GM13976 (cell line): ENCODE measurements at regions not wholly inside any gene's neighbourhood (a gene's known extent, or its start where the extent isn't known, plus 50 kb on each side); places are given as distances from the start of the nearest gene placed in this dataset.
"Not testable (repeated sequence)": the region's sequence is repeated elsewhere in the genome, so short reads cannot be mapped to it uniquely, and the experiment has no call there.

Source experiments
- DNase-seq: peaks from one replicate; pipeline ENCODE4 v3.0.0; 2012; ENCODE audit warnings: low spot score
- in situ Hi-C: fragments of 300-500 bp; cut with MboI; formaldehyde crosslinking; loops from one replicate; pipeline ENCODE4 v1.12.0; 2022; ENCODE audit warnings: low sequenced_read_pairs, mixed read lengths, inconsistent platforms; ENCODE audit not compliant: unreplicated experiment
- TF ChIP-seq, protein P1 (sequence below): IDR thresholded peaks from 2 replicates; pipeline ENCODE4 v1.5.1; 2012; ENCODE audit warnings: borderline replicate concordance, mild to moderate bottlenecking; ENCODE audit not compliant: insufficient read depth; ENCODE audit errors: extremely low read depth, missing control alignments, control extremely low read depth

DNA sequence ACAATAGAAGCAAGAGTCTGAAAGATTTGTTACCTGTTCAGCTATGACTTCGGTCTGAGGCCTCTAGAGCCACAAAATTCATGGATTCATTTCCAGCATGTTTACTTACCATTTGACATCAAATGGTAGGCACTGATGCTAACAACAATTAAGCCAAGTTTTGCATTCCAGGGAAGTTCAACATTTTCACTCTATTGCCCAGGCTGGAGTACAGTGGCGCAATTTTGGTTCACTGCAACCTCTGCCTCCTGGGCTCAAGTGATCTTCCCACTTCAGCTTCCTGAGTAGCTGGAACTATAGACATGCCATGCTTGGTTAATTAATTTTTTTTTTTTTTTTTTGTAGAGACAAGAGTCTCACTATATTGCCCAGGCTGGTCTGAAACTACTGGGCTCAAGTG lies 114.1 kb upstream of the SGK1 start:
- in situ Hi-C loops, result no loop called here
- TF ChIP-seq, protein P1, sequence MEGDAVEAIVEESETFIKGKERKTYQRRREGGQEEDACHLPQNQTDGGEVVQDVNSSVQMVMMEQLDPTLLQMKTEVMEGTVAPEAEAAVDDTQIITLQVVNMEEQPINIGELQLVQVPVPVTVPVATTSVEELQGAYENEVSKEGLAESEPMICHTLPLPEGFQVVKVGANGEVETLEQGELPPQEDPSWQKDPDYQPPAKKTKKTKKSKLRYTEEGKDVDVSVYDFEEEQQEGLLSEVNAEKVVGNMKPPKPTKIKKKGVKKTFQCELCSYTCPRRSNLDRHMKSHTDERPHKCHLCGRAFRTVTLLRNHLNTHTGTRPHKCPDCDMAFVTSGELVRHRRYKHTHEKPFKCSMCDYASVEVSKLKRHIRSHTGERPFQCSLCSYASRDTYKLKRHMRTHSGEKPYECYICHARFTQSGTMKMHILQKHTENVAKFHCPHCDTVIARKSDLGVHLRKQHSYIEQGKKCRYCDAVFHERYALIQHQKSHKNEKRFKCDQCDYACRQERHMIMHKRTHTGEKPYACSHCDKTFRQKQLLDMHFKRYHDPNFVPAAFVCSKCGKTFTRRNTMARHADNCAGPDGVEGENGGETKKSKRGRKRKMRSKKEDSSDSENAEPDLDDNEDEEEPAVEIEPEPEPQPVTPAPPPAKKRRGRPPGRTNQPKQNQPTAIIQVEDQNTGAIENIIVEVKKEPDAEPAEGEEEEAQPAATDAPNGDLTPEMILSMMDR, result no peak
- no peak for DNase-seq

- TF ChIP-seq, protein P1, result no peak
- in situ Hi-C loops, result no loop called here
- no peak for DNase-seq
These were observed 113.5 kb upstream of the SGK1 start for GRCh38 chr6:134431421-134431859.

- in situ Hi-C loops, result no loop called here
- TF ChIP-seq, protein P1, result no peak
- DNase-seq, result no peak
These were observed 112.0 kb upstream of the SGK1 start for GRCh38 chr6:134429861-134430380.

GRCh38 chr6:134427721-134428120 lies 109.8 kb upstream of the SGK1 start:
- TF ChIP-seq, protein P1, result no peak

GRCh38 chr6:134426623-134427022 lies 108.7 kb upstream of the SGK1 start:
- no peak for DNase-seq
- TF ChIP-seq, protein P1, result no peak
- in situ Hi-C loops, result no loop called here

More at GRCh38 chr6:134427721-134428120, 109.8 kb upstream of the SGK1 start:
- in situ Hi-C loops, result no loop called here
- DNase-seq, result no peak

DNA sequence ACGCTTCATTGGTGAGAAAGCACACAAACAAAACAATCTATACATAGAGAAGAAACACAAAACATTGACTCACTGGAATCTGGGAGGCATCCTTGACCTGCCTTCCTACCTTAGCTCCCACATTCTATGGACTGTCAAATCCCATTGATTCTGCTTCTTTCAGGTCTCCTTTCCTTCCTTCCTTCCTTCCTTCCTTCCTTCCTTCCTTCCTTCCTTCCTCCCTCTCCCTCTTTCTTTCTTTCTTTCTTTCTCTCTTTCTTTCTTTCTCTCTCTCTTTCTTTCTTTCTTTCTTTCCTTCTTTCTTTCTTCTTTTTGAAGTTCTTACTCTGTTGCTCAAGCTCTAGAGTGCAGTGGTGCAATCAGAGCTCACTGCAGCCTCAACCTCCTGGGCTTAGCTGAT lies 108.0 kb upstream of the SGK1 start:
- DNase-seq, in situ Hi-C loops: not testable (repeated sequence)

DNA sequence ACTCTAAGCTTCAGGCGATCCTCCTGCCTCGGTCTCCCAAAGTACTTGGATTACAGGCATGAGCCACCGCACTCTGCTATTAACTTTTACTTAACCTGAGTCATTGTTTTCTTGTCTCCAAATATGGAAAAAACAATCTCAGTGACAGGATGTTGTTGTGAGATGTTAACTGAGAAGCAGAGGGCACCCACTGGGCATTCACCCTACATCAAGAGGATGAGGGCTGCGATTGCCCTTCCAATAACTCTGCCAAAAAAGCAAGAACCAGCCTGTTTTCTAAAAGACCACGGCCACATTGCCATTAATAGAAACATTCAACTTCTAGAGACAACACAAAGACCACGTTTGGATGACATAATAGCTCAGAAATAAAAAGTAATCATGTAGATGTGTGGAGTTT lies 107.6 kb upstream of the SGK1 start:
- no peak for DNase-seq
- TF ChIP-seq, protein P1, result no peak
- in situ Hi-C loops, result no loop called here
